Suppressor macrophage treated with lipopolysaccharide for 1 hour (primary cell): ENCODE measurements at regions not wholly inside any gene's neighbourhood (a gene's known extent, or its start where the extent isn't known, plus 50 kb on each side); places are given as distances from the start of the nearest gene placed in this dataset.

ENCODE experiments used
- DNase-seq, 3 donors: peaks; one replicate each; pipeline ENCODE4 v3.0.0-alpha.2; 2020 to 2022

DNA sequence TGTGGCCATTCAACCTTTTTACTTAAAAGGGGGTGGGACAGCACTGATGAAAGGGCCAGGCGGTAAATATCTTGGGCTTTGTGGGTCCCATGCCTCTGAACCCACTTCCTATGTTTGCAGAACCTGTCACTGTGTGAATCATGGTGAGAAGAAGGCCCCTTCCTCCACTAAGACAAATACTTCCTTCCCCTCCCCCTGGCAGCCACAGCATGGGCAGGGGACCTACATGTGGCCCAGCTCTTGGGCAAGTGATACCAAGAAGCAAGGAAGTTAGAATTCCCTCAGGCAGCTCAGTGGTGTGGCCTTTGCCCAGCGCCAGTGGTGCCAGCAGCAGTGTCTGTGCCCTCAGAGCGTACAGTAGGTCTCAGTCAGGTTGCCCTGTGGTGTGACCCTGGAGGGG lies 168.6 kb downstream of the TRIM33 start:
- DNase-seq: peak; percentile 27 to 39 (median 29)

DNA sequence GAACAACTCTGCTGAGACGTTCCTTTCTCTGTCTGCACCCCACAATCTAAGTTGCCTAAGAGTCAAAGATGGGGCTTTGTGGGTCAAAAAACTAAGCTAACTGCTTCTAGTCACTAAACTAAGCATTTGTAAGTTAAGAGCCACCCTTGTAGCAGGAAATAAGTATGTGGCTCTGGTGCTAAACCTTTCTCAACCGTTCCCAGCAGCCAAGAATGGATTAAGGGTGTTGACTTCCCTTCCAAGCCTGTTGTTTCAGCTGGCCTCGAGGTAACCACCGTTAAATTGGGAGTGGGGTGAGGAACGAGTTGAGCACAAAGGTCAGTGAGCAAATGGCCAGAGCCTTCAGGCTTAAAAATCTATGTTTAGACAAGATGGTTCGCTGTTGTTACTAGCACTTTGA lies 169.1 kb downstream of the TRIM33 start:
- no peak for DNase-seq

DNA sequence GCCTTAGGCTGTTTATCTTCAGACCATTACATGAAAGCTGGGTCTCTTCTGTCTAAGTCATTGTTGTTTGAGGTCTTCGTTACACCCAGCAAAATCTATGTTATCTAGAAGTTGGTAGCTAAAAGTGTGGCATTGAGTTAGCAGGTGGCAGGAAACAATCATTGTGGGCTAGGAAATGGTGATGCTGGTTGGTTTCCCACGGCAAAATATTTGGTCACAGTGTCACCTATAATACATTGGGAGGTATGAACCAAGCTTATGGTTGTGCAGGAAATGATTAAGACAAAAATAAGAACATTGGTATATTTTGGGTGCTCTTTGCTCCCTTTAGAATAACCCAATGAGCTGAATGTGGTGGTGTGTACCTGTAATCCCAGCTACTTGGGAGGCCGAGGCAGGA lies 169.7 kb downstream of the TRIM33 start:
- no peak for DNase-seq

DNA sequence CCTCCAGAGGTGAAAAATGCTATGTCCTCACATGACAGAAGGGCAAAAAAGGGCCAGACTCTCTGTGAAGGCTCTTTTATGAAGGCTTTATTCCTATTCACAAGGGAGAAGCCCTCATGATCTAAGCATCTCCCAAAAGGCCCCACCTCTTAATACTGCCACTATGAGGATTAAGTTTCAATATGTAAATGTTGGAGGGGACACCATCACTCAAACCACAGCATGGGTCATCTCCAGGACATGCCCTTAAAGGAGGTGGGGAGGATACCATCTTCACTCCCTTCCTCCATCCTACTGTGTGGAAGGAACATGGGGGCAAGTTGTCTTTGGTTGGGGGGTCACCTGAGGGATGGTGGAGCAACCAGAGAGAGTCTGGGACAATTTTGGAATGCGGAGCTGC lies 170.1 kb downstream of the TRIM33 start:
- DNase-seq: no peak

DNA sequence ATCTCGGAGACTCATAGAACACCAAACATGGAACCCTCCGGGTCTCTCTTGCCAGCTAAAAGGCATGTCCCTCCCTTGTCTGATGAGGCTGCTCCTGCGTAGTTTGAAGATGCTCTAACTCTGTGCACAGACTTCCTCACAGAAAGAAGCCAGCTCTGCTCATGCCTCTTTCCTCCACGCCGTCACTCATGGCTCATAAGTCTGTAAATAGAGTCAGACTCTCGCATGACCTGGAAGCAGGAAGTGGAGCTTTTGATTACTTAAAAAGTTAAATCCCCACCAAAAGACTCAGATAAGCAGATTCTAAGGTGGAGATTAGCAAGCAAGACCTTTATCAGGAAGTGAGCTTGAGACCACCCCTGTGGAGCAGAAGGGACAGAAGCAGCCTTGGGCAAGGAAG lies 171.6 kb downstream of the TRIM33 start:
- DNase-seq: peak; percentile 67 to 68 (median 67)

DNA sequence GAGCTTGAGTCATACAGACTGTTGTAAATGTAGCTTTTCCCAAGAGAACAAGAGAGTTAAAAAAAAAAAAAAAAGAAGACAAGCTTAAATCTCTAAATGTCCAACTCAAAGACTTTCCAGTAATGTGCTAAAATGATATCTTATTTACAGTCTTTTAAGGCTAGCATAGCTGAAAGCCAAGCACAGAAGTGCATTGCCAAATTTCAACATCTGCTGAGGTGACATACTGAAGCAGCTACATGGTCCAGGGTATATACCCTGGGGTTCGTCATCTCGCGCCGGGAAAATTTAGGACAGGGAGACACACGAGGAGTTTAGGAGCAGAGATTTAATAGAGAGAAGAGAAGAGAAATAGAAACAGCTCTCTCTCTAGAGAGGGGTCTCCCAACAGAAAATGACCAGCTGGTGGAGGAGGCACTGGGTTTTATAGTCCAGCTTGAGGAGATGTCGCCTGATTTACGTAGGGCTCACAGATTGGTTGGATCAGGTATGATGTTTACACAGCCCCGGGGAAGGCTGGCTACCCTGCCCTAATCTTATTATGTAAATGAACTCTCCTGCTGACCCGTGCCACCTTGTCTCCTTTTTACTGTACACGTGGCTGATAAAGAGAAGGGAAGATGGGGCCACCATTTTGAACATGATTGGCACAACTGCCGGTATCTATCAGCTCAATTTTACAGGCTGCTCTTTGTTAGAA lies 172.7 kb downstream of the TRIM33 start:
- DNase-seq: no peak

DNA sequence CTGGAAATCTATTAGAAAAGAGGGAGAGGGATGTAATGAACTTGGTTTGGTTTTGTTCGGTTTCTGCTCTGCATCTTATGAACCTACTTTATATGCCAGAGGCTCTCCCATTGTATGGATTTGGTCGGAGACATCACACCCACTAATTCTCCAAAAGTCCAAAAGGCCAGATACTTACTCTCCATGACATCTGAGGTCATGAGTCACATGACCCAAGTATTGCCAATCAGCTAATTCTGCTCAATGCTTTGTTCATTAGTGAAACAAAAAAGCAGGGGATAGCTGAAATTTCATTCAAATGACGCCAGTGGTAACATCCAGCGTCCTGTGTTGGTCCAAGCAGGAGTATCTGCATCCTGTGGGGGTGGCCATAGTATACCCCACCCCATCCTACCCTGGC lies 173.6 kb downstream of the TRIM33 start:
- no peak for DNase-seq

DNA sequence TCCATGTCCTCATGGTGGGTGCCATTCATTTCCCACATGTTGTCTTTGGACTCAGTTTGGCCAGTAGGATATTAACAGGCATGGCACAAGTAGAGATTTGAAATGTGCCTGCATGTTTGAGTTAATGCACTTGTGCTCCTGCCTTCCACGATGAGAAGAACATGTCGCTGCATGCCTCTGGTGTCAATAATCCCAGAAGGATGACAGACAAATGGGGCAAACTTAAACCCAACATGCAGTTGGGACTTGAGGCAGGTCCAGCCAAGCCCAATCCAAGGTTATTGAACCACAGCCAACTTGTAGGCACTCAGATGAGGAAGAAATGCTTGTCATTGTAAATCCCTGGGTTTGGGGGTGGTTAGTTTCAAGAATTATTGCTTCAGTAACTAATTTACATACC lies 174.6 kb downstream of the TRIM33 start:
- peak in 1 of 3 donors; percentile 20 for DNase-seq

DNA sequence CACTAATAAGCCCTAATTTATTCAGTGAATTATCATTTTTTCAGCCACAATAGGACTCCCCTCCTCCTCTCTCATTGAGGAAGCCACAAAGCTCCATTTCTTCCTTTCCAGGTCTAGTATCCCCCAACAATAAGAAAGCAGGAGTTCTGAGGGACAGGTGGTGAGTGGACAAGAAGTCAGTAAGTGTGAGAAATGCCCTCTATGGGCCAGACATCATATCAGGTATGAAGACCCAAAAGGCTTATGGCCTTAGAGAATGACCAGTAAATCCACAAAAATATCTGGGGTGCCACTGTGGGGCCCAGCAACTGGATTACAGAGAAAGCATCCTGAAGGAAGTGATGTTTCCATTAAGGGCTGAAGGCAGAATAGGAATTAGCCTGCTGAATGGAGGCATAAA lies 175.7 kb downstream of the TRIM33 start:
- DNase-seq: no peak

DNA sequence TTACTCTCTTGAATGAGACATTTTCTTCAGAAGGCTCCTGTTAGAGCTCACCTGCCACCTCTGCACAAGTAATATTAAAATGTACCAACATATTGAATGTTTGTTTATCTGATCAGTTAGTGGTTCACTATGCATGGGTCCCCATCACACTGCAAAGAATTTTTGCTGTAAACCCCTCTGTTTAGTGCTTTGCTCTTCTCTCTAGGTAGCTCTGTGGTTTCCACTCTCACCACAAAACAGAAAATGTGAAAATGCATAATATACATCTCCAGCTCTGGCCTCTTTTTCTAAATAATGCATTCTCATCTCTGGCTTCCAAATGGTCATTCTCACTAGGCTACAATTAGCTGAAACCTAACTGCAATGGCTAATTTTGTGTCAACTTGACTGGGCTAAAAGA lies 176.7 kb downstream of the TRIM33 start:
- DNase-seq: no peak

DNA sequence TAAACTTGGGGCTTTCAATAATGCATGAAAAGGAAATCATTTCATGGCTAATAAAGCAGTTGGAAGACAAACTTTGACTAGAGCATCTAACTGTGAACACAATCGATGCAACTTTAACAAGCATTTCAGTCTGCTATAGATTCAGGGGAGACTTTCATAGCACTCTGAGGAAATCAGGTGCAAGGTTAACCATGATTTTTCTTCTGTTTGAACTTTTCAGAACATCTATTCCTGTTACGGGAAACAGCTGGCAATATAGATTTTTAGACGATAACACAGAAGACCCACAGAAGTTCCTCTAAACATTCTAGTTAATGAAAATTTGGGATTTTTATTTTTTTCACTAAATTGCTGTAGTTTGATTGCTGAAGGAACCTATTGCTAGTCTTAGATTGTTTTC lies 177.3 kb downstream of the TRIM33 start:
- no peak for DNase-seq

DNA sequence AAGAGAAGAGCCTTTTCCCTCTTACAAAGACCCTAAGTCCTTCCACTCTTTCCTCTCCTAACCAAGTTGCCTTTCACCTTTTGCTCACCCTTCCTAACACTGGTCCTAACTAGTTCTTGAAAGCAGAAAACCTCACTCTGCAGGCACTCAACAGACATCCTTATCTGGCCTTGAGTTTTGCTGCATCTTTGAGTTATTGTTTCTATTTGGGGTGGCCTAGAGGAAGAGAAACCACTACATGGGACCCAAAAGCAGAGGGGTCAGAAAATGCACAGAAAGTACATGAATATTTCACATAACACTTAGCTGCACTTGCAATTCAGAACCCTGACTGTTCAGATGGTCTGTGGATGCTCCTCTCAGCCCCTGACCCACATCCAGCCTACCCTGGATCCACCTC lies 178.3 kb upstream of the SYT6 start:
- DNase-seq: no peak

DNA sequence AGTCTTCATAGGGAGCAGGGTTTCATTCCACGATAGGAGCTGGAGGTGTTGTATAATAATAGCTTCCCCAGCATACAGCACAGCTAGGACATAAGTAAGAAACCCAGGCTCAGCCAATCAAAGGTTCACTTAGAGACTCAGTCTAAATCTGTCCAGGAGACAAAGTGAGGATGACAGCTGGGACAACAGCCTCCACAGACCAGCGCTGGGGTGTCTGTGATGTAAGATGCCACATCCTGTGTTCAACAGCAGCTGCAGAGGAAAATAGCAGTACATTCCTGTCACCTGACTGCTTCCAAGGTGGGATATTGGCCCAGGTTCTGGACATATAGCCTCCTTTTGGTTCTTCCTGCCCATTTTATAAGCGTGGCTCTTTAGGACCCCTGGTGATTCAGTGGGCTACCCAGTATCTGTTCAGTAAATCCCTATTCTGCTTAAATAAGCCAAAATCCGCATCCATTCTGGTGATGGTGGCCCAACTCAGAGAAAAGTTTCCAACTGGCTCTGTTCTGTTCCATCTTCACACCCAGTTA lies 176.8 kb upstream of the SYT6 start:
- no peak for DNase-seq

DNA sequence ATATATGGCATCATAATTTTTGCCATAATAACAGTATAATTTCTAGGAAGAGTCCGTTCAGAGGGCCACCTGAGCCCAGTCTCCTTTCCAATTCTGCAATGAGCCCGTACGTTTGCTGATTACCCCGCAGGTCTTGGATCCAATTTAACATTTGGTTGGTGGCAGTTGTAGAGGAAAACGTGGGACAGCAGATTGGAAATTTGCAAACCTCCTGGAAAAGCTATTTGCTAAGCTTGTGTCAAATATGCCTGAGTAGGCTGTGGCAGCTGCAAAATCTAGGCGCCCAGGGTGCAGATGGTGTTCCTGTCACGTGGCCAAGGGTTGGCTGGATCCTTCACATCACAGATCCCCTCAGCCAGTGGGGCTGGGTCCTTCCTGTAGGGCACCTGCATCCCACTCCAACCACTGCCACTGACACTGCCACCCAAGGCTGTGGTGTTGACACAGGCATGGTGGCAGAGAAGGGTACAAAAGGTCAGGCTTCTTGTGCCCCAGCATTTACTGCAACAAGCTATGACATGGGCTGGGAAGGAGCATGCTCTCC lies 174.8 kb upstream of the SYT6 start:
- no peak for DNase-seq

DNA sequence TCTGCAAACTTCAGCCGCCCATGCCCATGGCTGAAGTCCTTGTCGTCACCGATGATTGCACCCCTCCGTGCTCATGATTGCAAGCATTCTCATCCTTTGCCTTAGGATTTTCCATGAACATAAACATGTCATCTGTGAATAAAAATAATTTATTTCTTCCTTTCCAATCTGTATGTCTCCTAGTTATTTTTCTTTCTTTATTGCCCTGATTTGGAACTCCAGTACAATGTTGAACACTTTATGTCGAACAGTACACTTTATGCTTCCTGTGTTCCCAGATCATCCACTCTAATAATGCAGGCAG lies 170.9 kb upstream of the SYT6 start:
- no peak for DNase-seq

DNA sequence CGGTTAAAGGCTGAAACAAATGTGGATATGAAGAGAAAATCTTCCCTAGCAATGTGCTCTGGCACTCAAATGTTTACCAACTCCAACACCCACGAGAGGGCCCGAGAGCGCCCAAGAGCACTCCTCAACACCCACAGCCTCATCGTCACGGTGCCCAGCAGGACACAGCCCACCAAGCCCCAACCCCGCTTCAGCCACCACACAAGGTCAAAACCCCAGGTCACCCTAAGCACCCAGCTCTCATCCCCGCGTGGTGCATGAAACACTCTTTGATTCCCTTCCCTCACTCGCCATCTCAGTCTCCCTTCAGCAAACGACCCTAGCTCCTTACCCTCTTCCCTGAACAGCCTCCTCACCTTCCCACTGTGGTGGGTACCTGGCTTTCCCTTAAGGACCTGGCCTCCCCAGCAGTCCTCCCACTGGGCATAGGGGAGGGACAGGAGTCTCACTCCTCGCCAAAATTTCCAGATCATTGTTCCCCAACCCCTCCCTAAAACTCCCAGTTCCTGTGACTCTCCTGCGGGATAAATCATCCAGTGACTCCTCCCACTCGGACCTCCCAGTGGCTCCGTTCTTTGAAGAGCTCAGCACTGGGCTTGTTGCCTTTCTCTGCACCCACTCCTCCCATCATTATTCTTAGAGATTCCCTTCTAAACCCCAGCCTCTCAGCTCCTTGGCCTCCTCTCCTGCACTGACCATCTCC lies 170.4 kb upstream of the SYT6 start:
- DNase-seq: no peak

DNA sequence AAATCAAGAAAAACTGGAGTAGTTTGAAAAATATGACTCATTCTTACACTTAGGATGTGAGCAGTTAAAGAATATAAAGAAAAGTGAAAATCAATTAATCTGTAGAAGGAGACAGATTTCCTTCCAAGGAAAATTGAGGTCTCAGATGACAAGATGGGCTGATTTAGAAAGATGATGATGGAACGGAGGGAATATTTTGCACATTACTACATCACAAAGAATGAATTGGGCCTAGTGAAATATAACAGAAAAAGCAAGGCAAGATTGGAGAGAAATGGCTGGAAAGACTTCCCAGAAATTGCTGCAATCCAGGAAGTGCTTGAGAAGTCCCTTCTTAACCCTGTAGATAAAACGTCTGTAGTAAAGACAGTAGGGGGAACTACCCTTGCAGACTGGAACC lies 169.1 kb upstream of the SYT6 start:
- DNase-seq: no peak

DNA sequence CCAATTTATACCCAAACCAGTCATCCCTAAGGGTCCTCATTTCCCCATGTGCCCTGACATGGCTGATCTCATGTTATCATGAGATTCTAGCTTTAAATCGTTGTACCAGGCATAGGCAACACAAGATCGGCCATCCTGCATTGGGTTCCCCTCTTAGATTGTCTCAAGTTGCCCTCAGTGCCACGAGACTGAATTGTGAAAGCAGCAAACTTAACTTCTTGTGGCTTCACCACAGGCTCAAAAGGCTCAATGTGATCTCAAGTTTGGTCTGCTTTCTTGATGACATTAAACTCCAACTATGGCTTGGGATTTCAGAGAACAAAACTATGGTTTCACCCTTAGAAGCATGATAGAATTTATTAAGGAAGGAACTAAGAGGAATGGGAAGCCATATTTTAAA lies 168.5 kb upstream of the SYT6 start:
- no peak for DNase-seq

DNA sequence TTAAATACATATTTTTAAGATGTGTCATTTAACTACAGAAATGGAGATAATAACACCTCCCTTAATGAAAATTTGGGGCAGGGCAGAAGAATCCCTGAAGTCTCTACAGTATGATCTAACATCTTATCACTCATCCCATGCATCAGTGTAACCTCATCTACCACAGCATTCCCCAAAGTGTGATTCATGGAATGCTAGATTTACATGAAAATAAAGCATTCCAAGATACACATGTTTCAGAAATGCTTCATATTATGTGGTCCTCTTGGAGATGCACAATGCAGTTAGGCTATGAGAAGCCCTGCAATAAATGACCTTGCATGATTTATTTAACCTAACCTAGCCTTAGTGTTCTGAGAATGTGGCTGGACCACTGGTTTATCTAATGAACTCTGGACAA lies 166.9 kb upstream of the SYT6 start:
- DNase-seq: no peak

DNA sequence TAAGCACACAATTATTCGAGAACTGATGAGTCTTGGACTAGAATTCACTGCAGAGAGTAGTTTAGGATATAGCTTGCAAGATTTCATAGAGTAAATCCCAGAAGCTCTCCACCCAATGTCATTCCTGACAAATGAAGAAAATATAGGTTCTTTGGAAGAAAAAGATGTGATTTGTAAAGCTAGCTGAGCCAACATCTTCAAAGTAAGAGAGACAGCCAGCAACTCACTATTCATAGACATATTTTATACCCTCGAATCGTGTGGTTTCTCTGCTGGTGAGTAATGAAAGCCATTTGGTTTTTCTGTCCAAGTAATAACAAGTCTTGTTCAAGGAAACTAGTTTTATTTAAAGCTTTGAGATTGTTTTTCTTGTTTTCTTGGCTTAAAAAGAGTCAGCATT lies 165.7 kb upstream of the SYT6 start:
- DNase-seq: no peak

DNA sequence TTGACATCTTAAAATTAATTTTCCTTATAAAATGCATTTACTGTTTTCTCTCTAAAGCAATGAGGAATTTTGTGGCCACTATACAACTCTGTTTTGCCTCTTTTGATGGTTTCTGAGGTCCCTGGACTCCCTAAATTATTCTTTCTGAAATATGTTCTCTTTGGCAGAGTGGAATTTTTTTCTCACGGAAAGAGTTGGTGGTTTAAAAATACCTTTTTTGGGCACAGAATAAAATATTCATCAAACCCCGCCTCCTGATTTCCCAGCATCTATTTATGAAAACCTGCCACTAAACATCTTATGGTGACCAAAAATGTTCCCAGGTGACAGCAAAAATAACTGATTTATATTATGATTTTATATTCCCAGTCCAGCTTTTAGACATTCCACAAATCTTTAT lies 165.3 kb upstream of the SYT6 start:
- no peak for DNase-seq

DNA sequence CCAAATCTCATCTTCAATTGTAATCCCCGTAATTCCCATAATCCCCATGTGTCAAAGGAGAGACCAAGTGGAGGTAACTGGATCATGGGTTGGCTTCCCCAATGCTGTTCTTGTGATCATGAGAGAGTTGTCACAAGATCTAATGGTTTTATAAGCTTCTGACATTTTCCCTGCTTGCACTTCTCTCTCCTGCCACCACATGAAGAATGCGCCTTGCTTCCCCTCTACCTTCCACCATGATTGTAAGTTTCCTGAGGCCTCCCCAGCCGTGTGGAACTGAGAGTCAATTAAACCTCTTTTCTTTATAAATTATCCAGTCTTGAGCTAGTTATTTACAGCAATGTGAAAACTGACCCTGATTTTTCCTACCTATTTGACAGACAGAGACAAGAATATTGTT lies 162.5 kb upstream of the SYT6 start:
- no peak for DNase-seq

DNA sequence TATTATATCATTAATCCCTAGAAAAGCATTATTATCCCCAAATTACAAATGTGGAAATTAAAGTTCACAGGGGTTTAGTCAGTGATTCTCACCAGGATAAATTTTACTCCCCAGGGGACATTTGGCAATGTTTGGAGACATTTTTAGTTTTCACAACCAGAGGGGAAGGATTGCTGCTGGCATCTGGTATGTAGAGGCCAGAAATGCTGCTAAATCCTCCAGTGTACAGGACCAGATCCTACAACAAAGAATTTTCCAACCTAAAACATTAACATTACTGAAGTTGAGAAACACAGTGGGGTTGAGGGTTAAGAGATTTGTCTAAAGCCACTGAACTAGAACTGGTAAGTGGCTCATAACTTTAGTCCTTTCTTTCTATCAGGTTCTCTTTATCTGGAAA lies 162.0 kb upstream of the SYT6 start:
- no peak for DNase-seq

DNA sequence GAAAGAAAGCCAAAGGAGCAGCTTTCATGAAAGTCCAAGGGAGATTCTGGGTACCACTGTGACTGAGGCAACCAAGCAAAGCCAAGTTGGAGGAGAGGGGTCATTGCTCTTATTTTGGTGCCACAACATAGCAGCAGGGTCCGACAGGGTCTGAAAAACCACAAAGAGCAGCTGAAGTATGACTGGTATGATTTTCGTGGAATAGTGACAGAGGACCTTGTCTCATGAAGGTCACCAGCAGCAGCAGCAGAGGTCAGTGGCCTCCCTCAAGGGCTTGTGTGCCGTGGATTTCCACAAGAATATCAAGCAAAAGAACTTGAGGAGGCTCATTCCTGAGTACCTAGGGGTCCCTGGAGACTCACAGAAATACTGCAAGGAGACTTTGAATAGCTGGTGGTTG lies 160.9 kb upstream of the SYT6 start:
- no peak for DNase-seq

DNA sequence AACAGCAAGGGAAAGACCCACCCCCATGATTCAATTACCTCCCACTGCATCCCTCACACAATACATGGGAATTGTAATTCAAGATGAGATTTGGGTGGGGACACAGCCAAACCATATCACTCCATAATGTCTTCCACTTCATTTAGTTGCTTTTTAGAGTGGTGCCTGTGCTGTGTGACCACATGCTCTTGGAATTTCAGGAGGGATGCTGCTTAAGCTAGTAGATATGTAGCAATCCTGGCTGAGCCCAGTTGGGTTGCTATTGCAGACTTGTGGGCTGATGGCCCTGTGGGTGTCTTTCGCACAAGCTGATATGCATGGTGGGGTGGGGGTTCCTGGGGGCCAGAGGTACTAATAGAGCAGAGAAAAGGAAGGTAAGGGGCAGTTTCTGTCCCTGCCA lies 160.4 kb upstream of the SYT6 start:
- no peak for DNase-seq
